A549 (cell line): ENCODE measurements at regions not wholly inside any gene's neighbourhood (a gene's known extent, or its start where the extent isn't known, plus 50 kb on each side); places are given as distances from the start of the nearest gene placed in this dataset.

ENCODE experiments used
- ATAC-seq, 2 experiments: fragments of 200-7000 bp in 1 of 2; fragments of >200 bp in 1 of 2; cut with Nextera tagmentation in 1 of 2; cut with Tn5 transposase in 1 of 2; 3 replicates each; pipeline versions ENCODE4 v1.8.0 to v1.9.1; 2018 to 2020; ENCODE audit warnings: mild to moderate bottlenecking in 1 of 2, moderate library complexity in 1 of 2
- CTCF ChIA-PET: fragments of 300-600 bp; sonication (Branson Sonifier 250); formaldehyde crosslinking; extraction: SDS; loops from one replicate; lab custom pipeline; 2021; ENCODE audit warnings: antibody characterized with exemption, inconsistent platforms; lab: Yijun Ruan, JAX
- POLR2A ChIA-PET: fragments of 350-600 bp; formaldehyde crosslinking; extraction: SDS; loops from one replicate; lab custom pipeline; 2021; ENCODE audit warnings: antibody characterized with exemption, inconsistent platforms; lab: Yijun Ruan, JAX
- DNase-seq, 2 experiments: peaks; one replicate each; pipeline versions ENCODE4 v3.0.0 to v3.0.0-alpha.2; 2011 to 2016; ENCODE audit warnings: low read depth in 1 of 2, low spot score in 1 of 2
- FAIRE-seq: peaks from 2 replicates; lab custom pipeline; 2011; peaks lifted over from hg19 to GRCh38; lab: Jason Lieb, UNC
- H3K27ac ChIP-seq, 2 experiments: fragments of >200 bp; sonication (Bioruptor Twin); formaldehyde crosslinking; 3 replicates each; pipeline ENCODE4 v1.5.1; 2016 to 2017
- H3K4me1 ChIP-seq: fragments of >200 bp; sonication (Bioruptor Twin); formaldehyde crosslinking; 3 replicates; pipeline ENCODE4 v1.6.1; 2016
- H3K4me2 ChIP-seq: fragments of >200 bp; sonication (Bioruptor Twin); formaldehyde crosslinking; 3 replicates; pipeline ENCODE4 v1.6.1; 2016
- H3K4me3 ChIP-seq: fragments of >200 bp; sonication (Bioruptor Twin); formaldehyde crosslinking; 3 replicates; pipeline ENCODE4 v1.5.1; 2016
- H3K9me3 ChIP-seq: fragments of >200 bp; sonication (Bioruptor Twin); formaldehyde crosslinking; 3 replicates; pipeline ENCODE4 v1.6.1; 2016
- CEBPB ChIP-seq, 2 experiments: fragments of >200 bp in 1 of 2; sonication (Bioruptor Twin) in 1 of 2; formaldehyde crosslinking in 1 of 2; IDR thresholded peaks; 2 replicates each; pipeline ENCODE4 v1.6.1; 2012 to 2016
- CHD4 ChIP-seq: fragments of 200-600 bp; sonication (generic); IDR thresholded peaks from 2 replicates; pipeline ENCODE4 v1.6.1; 2016; ENCODE audit warnings: antibody characterized with exemption, mild to moderate bottlenecking, borderline replicate concordance
- E2F6 ChIP-seq: IDR thresholded peaks from 2 replicates; pipeline ENCODE4 v1.6.1; 2012; ENCODE audit warnings: low read depth, borderline replicate concordance
- EHMT2 ChIP-seq: fragments of 200-600 bp; sonication (generic); IDR thresholded peaks from 2 replicates; pipeline ENCODE4 v1.6.1; 2016; ENCODE audit warnings: antibody characterized with exemption, low read depth, mild to moderate bottlenecking, moderate library complexity
- ELK1 ChIP-seq: fragments of 150-350 bp; IDR thresholded peaks from 2 replicates; pipeline ENCODE4 v1.6.1; 2014; ENCODE audit warnings: low read depth, mild to moderate bottlenecking, low read length
- FOSB ChIP-seq: fragments of 250-450 bp; sonication (Bioruptor Pico); IDR thresholded peaks from 2 replicates; pipeline ENCODE4 v1.5.0; 2020; ENCODE audit warnings: mild to moderate bottlenecking, moderate library complexity
- FOSL2 ChIP-seq, 2 experiments: fragments of 450-650 bp in 1 of 2; fragments of >200 bp in 1 of 2; sonication (Bioruptor Twin) in 1 of 2; formaldehyde crosslinking; IDR thresholded peaks; 2 replicates each; pipeline versions ENCODE4 v1.5.0 to v1.6.1; 2016 to 2020; ENCODE audit warnings: mild to moderate bottlenecking in 1 of 2, moderate library complexity in 1 of 2
- FOXS1 ChIP-seq: fragments of 250-450 bp; sonication (Bioruptor Pico); IDR thresholded peaks from 2 replicates; pipeline ENCODE4 v1.5.0; 2020; ENCODE audit warnings: mild to moderate bottlenecking, moderate library complexity
- JUN ChIP-seq, 2 experiments: fragments of >200 bp; sonication (Bioruptor Twin); formaldehyde crosslinking; IDR thresholded peaks; 2 replicates in 1 of 2; 3 replicates in 1 of 2; pipeline ENCODE4 v1.6.1; 2016 to 2017
- KDM1A ChIP-seq: fragments of 200-600 bp; sonication (generic); IDR thresholded peaks from 2 replicates; pipeline ENCODE4 v1.6.1; 2016; ENCODE audit warnings: low read depth, mild to moderate bottlenecking
- MAFK ChIP-seq: fragments of 450-650 bp; IDR thresholded peaks from 2 replicates; pipeline ENCODE4 v1.6.1; 2014; ENCODE audit not compliant: partially characterized antibody
- NFE2L2 ChIP-seq: fragments of 150-350 bp; conservative IDR thresholded peaks from 2 replicates; pipeline ENCODE4 v1.6.1; 2014; ENCODE audit warnings: low read length
- PBX3 ChIP-seq: IDR thresholded peaks from 2 replicates; pipeline ENCODE4 v1.6.1; 2012
- RAD21 ChIP-seq, 2 experiments: fragments of >200 bp in 1 of 2; sonication (Bioruptor Twin) in 1 of 2; formaldehyde crosslinking in 1 of 2; IDR thresholded peaks in 1 of 2; conservative IDR thresholded peaks in 1 of 2; 2 replicates in 1 of 2; 3 replicates in 1 of 2; pipeline ENCODE4 v1.6.1; 2012 to 2018; ENCODE audit warnings: inconsistent platforms in 1 of 2
- RCOR1 ChIP-seq: fragments of 150-350 bp; IDR thresholded peaks from 2 replicates; pipeline ENCODE4 v1.6.1; 2014; ENCODE audit warnings: antibody characterized with exemption, low read length, low read depth
- USF2 ChIP-seq: fragments of 450-650 bp; IDR thresholded peaks from 2 replicates; pipeline ENCODE4 v1.6.1; 2014; ENCODE audit warnings: antibody characterized with exemption
- WGBS: methylation state at CpG from one replicate; pipeline ENCODE4 v1.1.6; 2017; ENCODE audit errors: missing lambda C conversion rate; 5-methylcytosine and 5-hydroxymethylcytosine counted together

GRCh38 chr20:1775117-1775516, 117.5 kb upstream of the SIRPG start:
- WGBS: 56% methylated on average over 2 of the region's 2 CpGs
- H3K4me2 ChIP-seq: peak overlapping the region; percentile 95
- FAIRE-seq (no peak), ATAC-seq (no peak), DNase-seq (no peak)
- POLR2A ChIA-PET: no interaction called here
- CTCF ChIA-PET: interaction anchor here (1.1 to 12.4 kb wide), 7 partner anchors 14 to 398 kb away, joined by 3 to 179 read pairs (median 17); no protein-coding TSS in a partner anchor
- TF ChIP-seq RCOR1 (no peak), FOSL2 (IDR thresholded peaks at IDR 0.05) (no peak), FOSL2 (CRISPR knock-in tag; IDR thresholded peaks at IDR 0.05) (peak; percentile 51), CEBPB (IDR thresholded peaks at IDR 0.05) (0 out of 4 replicates have a peak, but pooled peaks of 1 of the 2 experiments have one; percentile 32), RAD21 (conservative IDR thresholded peaks at IDR 0.05 in 1 of 2, IDR thresholded peaks at IDR 0.05 in 1 of 2) (no peak), E2F6 (no peak)
- no peaks in the 10 kb centered on the region for H3K9me3 ChIP-seq
- no peak overlapping the region for H3K27ac ChIP-seq
- H3K4me1 ChIP-seq: peaks cover 20% of the 10 kb centered on the region
- H3K4me3 ChIP-seq: no peak overlapping the region

- 94% methylated on average over 6 of the region's 6 CpGs for WGBS
- FAIRE-seq: no peak
Measured at GRCh38 chr20:1774479-1774878, 116.9 kb upstream of the SIRPG start.

GRCh38 chr20:1773816-1774215, 116.2 kb upstream of the SIRPG start:
- no peaks in the 10 kb centered on the region for H3K9me3 ChIP-seq
- no peak overlapping the region for H3K27ac ChIP-seq
- H3K4me2 ChIP-seq: no peak overlapping the region
- DNase-seq (no peak), FAIRE-seq (no peak)
- peaks cover 20% of the 10 kb centered on the region for H3K4me1 ChIP-seq
- peak; percentile 75; the same call in 1 of the 2 replicates for TF ChIP-seq CHD4
- TF ChIP-seq MAFK: no peak
- TF ChIP-seq KDM1A: peak; percentile 89
- TF ChIP-seq, all 56 proteins: peak for 2
- ATAC-seq: no peak
- POLR2A ChIA-PET: no interaction called here
- whole genome bisulfite sequencing: 65% methylated on average over 2 of the region's 2 CpGs
- CTCF ChIA-PET: interaction anchor here (1.2 to 12.4 kb wide), 2 partner anchors 13 to 270 kb away, joined by 3 to 179 read pairs; no protein-coding TSS in a partner anchor
- no peak overlapping the region for H3K4me3 ChIP-seq

More at GRCh38 chr20:1774479-1774878, 116.9 kb upstream of the SIRPG start:
- Histone ChIP-seq H3K4me2 (no peak overlapping the region), H3K4me1 (peaks cover 20% of the 10 kb centered on the region), H3K4me3 (no peak overlapping the region), H3K9me3 (no peaks in the 10 kb centered on the region), H3K27ac (no peak overlapping the region)
- ATAC-seq: no peak
- TF ChIP-seq NFE2L2: no peak
- no peak for TF ChIP-seq PBX3
- no peak for TF ChIP-seq KDM1A
- no peak for TF ChIP-seq FOXS1 (CRISPR knock-in tag)
- no peak for TF ChIP-seq ELK1
- CTCF ChIA-PET: interaction anchor here (1.2 to 12.4 kb wide), 2 partner anchors 13 to 270 kb away, joined by 3 to 179 read pairs; no protein-coding TSS in a partner anchor
- POLR2A ChIA-PET: no interaction called here
- no peak for DNase-seq

- Histone ChIP-seq H3K4me3 (no peak overlapping the region), H3K4me2 (no peak overlapping the region), H3K4me1 (no peaks in the 10 kb centered on the region), H3K9me3 (no peaks in the 10 kb centered on the region), H3K27ac (no peak overlapping the region)
- ATAC-seq: no peak
- TF ChIP-seq CHD4: no peak
- TF ChIP-seq FOSB: no peak
- no peak for TF ChIP-seq USF2
- no peak for TF ChIP-seq RAD21 (conservative IDR thresholded peaks at IDR 0.05 in 1 of 2, IDR thresholded peaks at IDR 0.05 in 1 of 2)
- no peak for TF ChIP-seq JUN (IDR thresholded peaks at IDR 0.05)
- TF ChIP-seq EHMT2: no peak
- FAIRE-seq: no peak
- CTCF ChIA-PET: interaction anchor here (1.4 to 2.2 kb wide), 4 partner anchors 8 to 403 kb away, joined by 3 to 17 read pairs (median 6); no protein-coding TSS in a partner anchor
- no peak for DNase-seq
- POLR2A ChIA-PET: no interaction called here
- WGBS: 59% methylated on average over 3 of the region's 3 CpGs
Measured at GRCh38 chr20:1769491-1769890, 111.9 kb upstream of the SIRPG start.
